ENCODE measurements at regions not wholly inside any gene's neighbourhood (a gene's known extent, or its start where the extent isn't known, plus 50 kb on each side); places are given as distances from the start of the nearest gene placed in this dataset.

- WGBS (ENCODE audit: missing lambda C conversion rate): 51% methylated on average over 7 of the region's 7 CpGs
- no peak overlapping the region for H3K4me3 ChIP-seq
- no peak for TF ChIP-seq ZC3H11A (IDR thresholded peaks at IDR 0.05)
- TF ChIP-seq FOSB (CRISPR knock-in tag; IDR thresholded peaks at IDR 0.05): no peak
- no peak for TF ChIP-seq KDM1A (IDR thresholded peaks at IDR 0.05; ENCODE audit: low read depth)
- TF ChIP-seq GATA3 (IDR thresholded peaks at IDR 0.05; ENCODE audit: borderline replicate concordance): no peak
- DNase-seq (ENCODE audit: low read depth in 1 of 2, low spot score in 1 of 2) (no peak), FAIRE-seq (no peak), ATAC-seq (no peak)
- no peaks in the 10 kb centered on the region for H3K4me1 ChIP-seq
- no peak overlapping the region for H3K27ac ChIP-seq
- ChIA-PET CTCF (interaction anchor here (0.6 to 9.9 kb wide), 36 partner anchors 9 to 1757 kb away, joined by 3 to 390 read pairs (median 4); no protein-coding TSS in a partner anchor), POLR2A (no interaction called here)
- H3K4me2 ChIP-seq: no peak overlapping the region
- H3K9me3 ChIP-seq: no peaks in the 10 kb centered on the region
Measured at GRCh38 chr17:79188685-79189084, 114.1 kb downstream of the ENGASE start.

- 10% methylated on average over 14 of the region's 14 CpGs for WGBS (ENCODE audit: missing lambda C conversion rate)
- ChIA-PET POLR2A (interaction anchor here (0.8 kb wide), 1 partner anchor 200 kb away, joined by 3 read pairs; no protein-coding TSS in a partner anchor), CTCF (interaction anchor here (0.6 to 9.9 kb wide), 40 partner anchors 8 to 519 kb away, joined by 3 to 390 read pairs (median 4); no protein-coding TSS in a partner anchor)
- Histone ChIP-seq H3K27ac (no peak overlapping the region), H3K4me2 (no peak overlapping the region), H3K9me3 (no peaks in the 10 kb centered on the region), H3K4me3 (no peak overlapping the region), H3K4me1 (no peaks in the 10 kb centered on the region; the same call in 2 of the 3 replicates)
- peak; percentile 50 to 88 for DNase-seq (ENCODE audit: low read depth in 1 of 2, low spot score in 1 of 2)
- no peak for FAIRE-seq
- peak; percentile 57 to 79; a peak in 4 of 6 replicates for ATAC-seq
- TF ChIP-seq RAD21 (conservative IDR thresholded peaks at IDR 0.05 in 1 of 2, IDR thresholded peaks at IDR 0.05 in 1 of 2) (peak; percentile 82 to 94), EP300 (IDR thresholded peaks at IDR 0.05) (no peak), TP53 (CRISPR knock-in tag; IDR thresholded peaks at IDR 0.05) (no peak), ZFP36 (IDR thresholded peaks at IDR 0.05; ENCODE audit: borderline replicate concordance, partially characterized antibody) (no peak), HOXA7 (CRISPR knock-in tag; IDR thresholded peaks at IDR 0.05) (no peak), EHMT2 (IDR thresholded peaks at IDR 0.05; ENCODE audit: low read depth) (no peak), EHF (CRISPR knock-in tag; IDR thresholded peaks at IDR 0.05) (no peak), PHF8 (IDR thresholded peaks at IDR 0.05; ENCODE audit: borderline replicate concordance, low read depth) (no peak), HOXB13 (CRISPR knock-in tag; IDR thresholded peaks at IDR 0.05; ENCODE audit: low read depth) (no peak), HEYL (CRISPR knock-in tag; IDR thresholded peaks at IDR 0.05) (no peak), HES2 (IDR thresholded peaks at IDR 0.05) (no peak), ZC3H11A (IDR thresholded peaks at IDR 0.05) (no peak), TFCP2L1 (CRISPR knock-in tag; IDR thresholded peaks at IDR 0.05) (no peak), MYC (IDR thresholded peaks at IDR 0.05; ENCODE audit: borderline replicate concordance, low read length) (no peak), HDAC2 (IDR thresholded peaks at IDR 0.05) (no peak), JUN (IDR thresholded peaks at IDR 0.05) (no peak), FOXS1 (CRISPR knock-in tag; IDR thresholded peaks at IDR 0.05) (0 out of 2 replicates have a peak, but pooled peaks have one; percentile 20), RARB (CRISPR knock-in tag; IDR thresholded peaks at IDR 0.05) (no peak), SMC3 (IDR thresholded peaks at IDR 0.05) (peak; percentile 93), CHD4 (IDR thresholded peaks at IDR 0.05; ENCODE audit: borderline replicate concordance) (no peak), KDM5A (IDR thresholded peaks at IDR 0.05) (no peak), RFX5 (IDR thresholded peaks at IDR 0.05) (no peak), JUNB (IDR thresholded peaks at IDR 0.05) (no peak), NPAS2 (CRISPR knock-in tag; IDR thresholded peaks at IDR 0.05; ENCODE audit: borderline replicate concordance) (no peak)
- TF ChIP-seq, protein P1, sequence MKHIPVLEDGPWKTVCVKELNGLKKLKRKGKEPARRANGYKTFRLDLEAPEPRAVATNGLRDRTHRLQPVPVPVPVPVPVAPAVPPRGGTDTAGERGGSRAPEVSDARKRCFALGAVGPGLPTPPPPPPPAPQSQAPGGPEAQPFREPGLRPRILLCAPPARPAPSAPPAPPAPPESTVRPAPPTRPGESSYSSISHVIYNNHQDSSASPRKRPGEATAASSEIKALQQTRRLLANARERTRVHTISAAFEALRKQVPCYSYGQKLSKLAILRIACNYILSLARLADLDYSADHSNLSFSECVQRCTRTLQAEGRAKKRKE (CRISPR knock-in tag; IDR thresholded peaks at IDR 0.05; ENCODE audit: low read depth): no peak
- TF ChIP-seq, protein P2, sequence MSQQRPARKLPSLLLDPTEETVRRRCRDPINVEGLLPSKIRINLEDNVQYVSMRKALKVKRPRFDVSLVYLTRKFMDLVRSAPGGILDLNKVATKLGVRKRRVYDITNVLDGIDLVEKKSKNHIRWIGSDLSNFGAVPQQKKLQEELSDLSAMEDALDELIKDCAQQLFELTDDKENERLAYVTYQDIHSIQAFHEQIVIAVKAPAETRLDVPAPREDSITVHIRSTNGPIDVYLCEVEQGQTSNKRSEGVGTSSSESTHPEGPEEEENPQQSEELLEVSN (IDR thresholded peaks at IDR 0.05; ENCODE audit: borderline replicate concordance, low read depth): no peak
- TF ChIP-seq, protein P3, sequence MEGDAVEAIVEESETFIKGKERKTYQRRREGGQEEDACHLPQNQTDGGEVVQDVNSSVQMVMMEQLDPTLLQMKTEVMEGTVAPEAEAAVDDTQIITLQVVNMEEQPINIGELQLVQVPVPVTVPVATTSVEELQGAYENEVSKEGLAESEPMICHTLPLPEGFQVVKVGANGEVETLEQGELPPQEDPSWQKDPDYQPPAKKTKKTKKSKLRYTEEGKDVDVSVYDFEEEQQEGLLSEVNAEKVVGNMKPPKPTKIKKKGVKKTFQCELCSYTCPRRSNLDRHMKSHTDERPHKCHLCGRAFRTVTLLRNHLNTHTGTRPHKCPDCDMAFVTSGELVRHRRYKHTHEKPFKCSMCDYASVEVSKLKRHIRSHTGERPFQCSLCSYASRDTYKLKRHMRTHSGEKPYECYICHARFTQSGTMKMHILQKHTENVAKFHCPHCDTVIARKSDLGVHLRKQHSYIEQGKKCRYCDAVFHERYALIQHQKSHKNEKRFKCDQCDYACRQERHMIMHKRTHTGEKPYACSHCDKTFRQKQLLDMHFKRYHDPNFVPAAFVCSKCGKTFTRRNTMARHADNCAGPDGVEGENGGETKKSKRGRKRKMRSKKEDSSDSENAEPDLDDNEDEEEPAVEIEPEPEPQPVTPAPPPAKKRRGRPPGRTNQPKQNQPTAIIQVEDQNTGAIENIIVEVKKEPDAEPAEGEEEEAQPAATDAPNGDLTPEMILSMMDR (IDR thresholded peaks at IDR 0.05): peak; percentile 88
- TF ChIP-seq, protein P4, sequence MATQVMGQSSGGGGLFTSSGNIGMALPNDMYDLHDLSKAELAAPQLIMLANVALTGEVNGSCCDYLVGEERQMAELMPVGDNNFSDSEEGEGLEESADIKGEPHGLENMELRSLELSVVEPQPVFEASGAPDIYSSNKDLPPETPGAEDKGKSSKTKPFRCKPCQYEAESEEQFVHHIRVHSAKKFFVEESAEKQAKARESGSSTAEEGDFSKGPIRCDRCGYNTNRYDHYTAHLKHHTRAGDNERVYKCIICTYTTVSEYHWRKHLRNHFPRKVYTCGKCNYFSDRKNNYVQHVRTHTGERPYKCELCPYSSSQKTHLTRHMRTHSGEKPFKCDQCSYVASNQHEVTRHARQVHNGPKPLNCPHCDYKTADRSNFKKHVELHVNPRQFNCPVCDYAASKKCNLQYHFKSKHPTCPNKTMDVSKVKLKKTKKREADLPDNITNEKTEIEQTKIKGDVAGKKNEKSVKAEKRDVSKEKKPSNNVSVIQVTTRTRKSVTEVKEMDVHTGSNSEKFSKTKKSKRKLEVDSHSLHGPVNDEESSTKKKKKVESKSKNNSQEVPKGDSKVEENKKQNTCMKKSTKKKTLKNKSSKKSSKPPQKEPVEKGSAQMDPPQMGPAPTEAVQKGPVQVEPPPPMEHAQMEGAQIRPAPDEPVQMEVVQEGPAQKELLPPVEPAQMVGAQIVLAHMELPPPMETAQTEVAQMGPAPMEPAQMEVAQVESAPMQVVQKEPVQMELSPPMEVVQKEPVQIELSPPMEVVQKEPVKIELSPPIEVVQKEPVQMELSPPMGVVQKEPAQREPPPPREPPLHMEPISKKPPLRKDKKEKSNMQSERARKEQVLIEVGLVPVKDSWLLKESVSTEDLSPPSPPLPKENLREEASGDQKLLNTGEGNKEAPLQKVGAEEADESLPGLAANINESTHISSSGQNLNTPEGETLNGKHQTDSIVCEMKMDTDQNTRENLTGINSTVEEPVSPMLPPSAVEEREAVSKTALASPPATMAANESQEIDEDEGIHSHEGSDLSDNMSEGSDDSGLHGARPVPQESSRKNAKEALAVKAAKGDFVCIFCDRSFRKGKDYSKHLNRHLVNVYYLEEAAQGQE (IDR thresholded peaks at IDR 0.05): no peak
Measured at GRCh38 chr17:79188048-79188447, 113.4 kb downstream of the ENGASE start.

All from A549 (cell line).